BLaER1 treated with 17β-estradiol and CSF1 and Interleukin-3, amounts not matched to agents 10 nM and 100 nM (cell line): ENCODE measurements at regions not wholly inside any gene's neighbourhood (a gene's known extent, or its start where the extent isn't known, plus 50 kb on each side); places are given as distances from the start of the nearest gene placed in this dataset.

Source experiments
- H3K27ac ChIP-seq, 11 experiments: shearing (Covaris generic); formaldehyde crosslinking; 2 replicates each; pipeline ENCODE4 v1.8.1; 2022
- H3K27me3 ChIP-seq, 11 experiments: shearing (Covaris generic); formaldehyde crosslinking; 2 replicates each; pipeline ENCODE4 v1.8.1; 2022
- H3K36me3 ChIP-seq, 11 experiments: shearing (Covaris generic); formaldehyde crosslinking; 2 replicates each; pipeline ENCODE4 v1.8.1; 2022
- H3K4me1 ChIP-seq, 10 experiments: shearing (Covaris generic); formaldehyde crosslinking; 2 replicates each; pipeline ENCODE4 v1.8.1; 2022
- H3K4me2 ChIP-seq, 11 experiments: shearing (Covaris generic); formaldehyde crosslinking; 2 replicates each; pipeline ENCODE4 v1.8.1; 2022
- H3K4me3 ChIP-seq, 10 experiments: shearing (Covaris generic); formaldehyde crosslinking; 2 replicates each; pipeline ENCODE4 v1.8.1; 2022
- H3K9ac ChIP-seq, 11 experiments: shearing (Covaris generic); formaldehyde crosslinking; 2 replicates each; pipeline ENCODE4 v1.8.1; 2022
- H3K9me3 ChIP-seq, 11 experiments: shearing (Covaris generic); formaldehyde crosslinking; replicated peaks in 1 of 11; 2 replicates each; pipeline ENCODE4 v1.8.1; 2022
- H4K20me1 ChIP-seq, 11 experiments: shearing (Covaris generic); formaldehyde crosslinking; 2 replicates each; pipeline ENCODE4 v1.8.1; 2022
- Cebpa-rat ChIP-seq, 11 experiments: shearing (Covaris generic); IDR thresholded peaks; 2 replicates each; pipeline ENCODE4 v1.8.1; 2022

DNA sequence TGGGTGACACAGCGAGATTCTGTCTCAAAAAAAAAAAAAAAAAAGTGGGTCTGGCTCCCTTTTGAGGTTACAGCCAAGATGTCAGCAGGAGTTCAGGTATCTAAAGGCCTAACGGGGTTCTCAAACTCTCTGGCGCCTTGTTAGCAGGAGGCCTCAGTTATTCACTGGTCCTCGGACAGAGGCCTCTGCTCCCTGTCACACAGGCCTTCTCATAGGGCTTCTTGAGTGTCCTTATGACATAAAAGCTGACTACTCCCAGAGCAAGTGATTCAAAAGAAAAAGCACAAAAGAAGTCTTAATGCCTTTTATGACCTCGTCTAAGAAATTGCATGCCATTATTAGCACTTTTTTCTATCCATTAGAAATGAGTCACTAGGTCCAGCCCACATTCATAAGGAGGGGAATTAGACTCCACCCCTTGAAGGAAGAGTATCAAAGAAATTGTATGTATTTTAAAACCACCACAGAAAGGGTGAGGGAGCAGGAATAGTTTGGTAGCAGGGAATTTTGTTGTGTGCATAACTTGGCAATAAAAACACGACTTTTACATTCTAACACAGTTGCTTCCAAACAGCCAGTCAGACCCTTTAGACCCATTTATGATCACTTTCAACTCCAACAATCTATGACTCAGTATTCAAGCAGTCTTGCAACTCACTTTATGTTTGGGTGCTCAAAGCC, 90.3 kb downstream of the MEX3B start:
- H3K4me3 ChIP-seq, result no peak overlapping the region
- no peak overlapping the region for H3K27ac ChIP-seq
- H4K20me1 ChIP-seq, result no peaks in the 10 kb centered on the region
- H3K9me3 ChIP-seq, result no peaks in the 10 kb centered on the region
- H3K27me3 ChIP-seq, result no peaks in the 10 kb centered on the region
- no peaks in the 10 kb centered on the region for H3K4me1 ChIP-seq
- H3K36me3 ChIP-seq, result no peaks in the 10 kb centered on the region
- no peak overlapping the region for H3K4me2 ChIP-seq
- TF ChIP-seq Cebpa-rat (IDR thresholded peaks at IDR 0.05), result no peak
- no peak overlapping the region for H3K9ac ChIP-seq

DNA sequence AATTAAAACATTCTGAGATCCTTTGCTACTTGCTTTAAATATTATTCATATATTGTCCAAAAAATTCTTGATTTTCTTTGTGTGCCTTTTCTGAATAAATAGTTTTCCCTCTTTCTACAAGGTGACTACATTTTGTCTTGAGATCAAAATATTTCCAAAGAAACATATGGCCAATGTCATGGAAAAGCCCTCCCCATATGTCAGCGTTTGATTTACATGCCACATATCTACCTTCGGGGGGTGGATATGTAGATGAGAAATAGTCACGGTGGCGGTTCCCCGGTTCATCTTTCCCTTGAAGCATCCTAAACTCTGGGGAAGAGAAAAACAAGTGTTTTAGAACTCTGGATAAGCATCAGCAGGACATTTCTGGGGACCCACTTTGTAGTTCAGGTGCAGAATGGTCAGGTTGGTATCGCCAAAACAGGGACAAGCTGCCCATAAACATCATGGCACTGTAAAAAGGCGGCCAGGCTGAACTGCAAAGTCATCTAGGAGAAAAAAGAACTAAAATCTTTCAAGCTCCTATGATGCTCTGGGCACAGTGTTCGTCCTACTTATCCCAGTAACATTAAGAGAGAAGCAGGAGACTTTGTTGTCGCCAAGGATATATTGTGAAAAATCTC, 91.5 kb downstream of the MEX3B start:
- H3K4me3 ChIP-seq, result no peak overlapping the region

DNA sequence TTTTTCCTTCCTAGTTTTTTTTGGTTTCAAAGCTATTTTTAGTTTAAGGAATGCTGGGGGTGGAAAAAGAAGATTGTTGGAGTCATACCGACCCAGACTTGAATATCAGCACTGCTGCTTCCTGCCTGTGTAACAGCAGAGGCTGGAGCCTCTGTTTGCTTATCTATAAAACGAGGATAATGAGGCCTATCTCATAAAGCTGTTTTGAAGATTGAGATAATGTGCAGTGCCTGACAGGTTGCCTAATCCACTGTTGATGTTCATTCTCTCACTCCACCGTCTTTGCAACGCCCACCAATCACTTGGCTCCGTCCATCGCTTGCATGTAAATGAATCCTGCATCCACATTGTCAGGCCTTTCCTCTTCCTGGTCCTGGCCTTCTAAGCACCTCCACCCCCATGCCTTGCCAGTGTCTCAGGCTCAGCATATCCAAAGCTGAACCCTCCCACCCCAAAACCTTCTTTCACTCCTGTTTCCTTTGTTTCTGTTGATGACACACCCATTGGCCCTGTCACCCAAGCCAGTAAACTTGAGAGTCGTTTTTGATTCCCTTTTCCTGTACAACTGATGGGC, 94.9 kb downstream of the MEX3B start:
- no peak overlapping the region for H3K4me2 ChIP-seq
- H3K4me1 ChIP-seq, result peaks cover 0 to 12% (median 0%) of the 10 kb centered on the region in 10 experiments; a peak in 2 of 20 replicates
- no peak for TF ChIP-seq Cebpa-rat (IDR thresholded peaks at IDR 0.05)
- no peaks in the 10 kb centered on the region for H3K36me3 ChIP-seq
- no peaks in the 10 kb centered on the region for H3K27me3 ChIP-seq
- no peak overlapping the region for H3K4me3 ChIP-seq
- no peaks in the 10 kb centered on the region; a peak in 1 of 22 replicates for H3K9me3 ChIP-seq
- no peaks in the 10 kb centered on the region for H4K20me1 ChIP-seq
- H3K27ac ChIP-seq, result no peak overlapping the region
- H3K9ac ChIP-seq, result no peak overlapping the region

More for the DNA sequence above, 91.5 kb downstream of the MEX3B start:
- Histone ChIP-seq H3K4me1 (no peaks in the 10 kb centered on the region), H3K9me3 (no peaks in the 10 kb centered on the region), H3K27me3 (no peaks in the 10 kb centered on the region), H3K4me2 (no peak overlapping the region), H3K9ac (no peak overlapping the region), H3K27ac (no peak overlapping the region), H3K36me3 (no peaks in the 10 kb centered on the region), H4K20me1 (no peaks in the 10 kb centered on the region)
- no peak for TF ChIP-seq Cebpa-rat (IDR thresholded peaks at IDR 0.05)

DNA sequence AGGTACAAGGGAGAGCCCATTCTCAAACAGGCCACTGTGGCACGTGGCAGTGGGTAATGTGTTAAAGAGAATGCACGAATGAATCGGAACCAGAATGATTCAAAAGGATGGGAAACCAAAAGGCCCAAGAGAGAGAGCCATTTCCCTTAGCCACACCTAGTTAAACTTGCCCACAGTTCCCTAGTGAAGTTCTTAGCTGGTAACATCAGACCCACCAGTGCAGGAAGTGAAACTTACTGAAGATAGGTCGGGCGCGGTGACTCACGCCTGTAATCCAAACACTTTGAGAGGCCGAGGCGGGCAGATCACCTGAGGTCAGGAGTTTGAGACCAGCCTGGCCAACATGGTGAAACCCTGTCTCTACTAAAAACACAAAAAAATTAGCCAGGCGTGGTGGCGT, 97.1 kb downstream of the MEX3B start:
- H3K36me3 ChIP-seq, result no peaks in the 10 kb centered on the region
- no peak overlapping the region for H3K4me3 ChIP-seq
- H3K27me3 ChIP-seq, result no peaks in the 10 kb centered on the region
- H3K4me1 ChIP-seq, result peaks cover 0 to 12% (median 0%) of the 10 kb centered on the region in 10 experiments; a peak in 2 of 20 replicates
- no peak overlapping the region for H3K4me2 ChIP-seq
- no peak overlapping the region for H3K9ac ChIP-seq
- no peaks in the 10 kb centered on the region; a peak in 1 of 22 replicates for H3K9me3 ChIP-seq
- TF ChIP-seq Cebpa-rat (IDR thresholded peaks at IDR 0.05), result no peak
- H4K20me1 ChIP-seq, result no peaks in the 10 kb centered on the region
- no peak overlapping the region for H3K27ac ChIP-seq

DNA sequence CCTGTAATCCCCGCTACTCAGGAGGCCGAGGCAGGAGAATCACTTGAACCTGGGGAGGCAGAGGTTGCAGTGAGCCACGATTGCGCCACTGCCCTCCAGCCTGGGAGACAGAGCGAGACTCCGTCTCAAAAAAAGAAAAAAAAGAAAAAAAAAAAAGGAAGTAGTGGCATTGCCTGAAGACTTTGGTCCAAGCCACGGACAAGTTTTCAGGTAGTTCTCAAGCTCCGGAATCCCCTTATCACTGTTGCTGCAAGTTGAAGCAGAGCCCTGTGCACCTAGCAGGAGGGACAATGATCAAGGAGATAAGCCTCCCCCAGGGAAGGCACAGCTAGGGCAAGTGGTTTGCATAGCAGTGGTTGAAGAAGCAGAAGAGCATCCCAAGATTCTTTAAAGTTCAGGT, 97.6 kb downstream of the MEX3B start:
- no peak overlapping the region for H3K9ac ChIP-seq
- no peaks in the 10 kb centered on the region for H4K20me1 ChIP-seq
- no peaks in the 10 kb centered on the region for H3K36me3 ChIP-seq
- no peaks in the 10 kb centered on the region; a peak in 1 of 22 replicates for H3K9me3 ChIP-seq
- H3K4me1 ChIP-seq, result peaks cover 0 to 12% (median 0%) of the 10 kb centered on the region in 10 experiments; a peak in 2 of 20 replicates
- H3K4me2 ChIP-seq, result no peak overlapping the region
- TF ChIP-seq Cebpa-rat (IDR thresholded peaks at IDR 0.05), result no peak
- H3K4me3 ChIP-seq, result no peak overlapping the region
- no peak overlapping the region for H3K27ac ChIP-seq
- H3K27me3 ChIP-seq, result no peaks in the 10 kb centered on the region

DNA sequence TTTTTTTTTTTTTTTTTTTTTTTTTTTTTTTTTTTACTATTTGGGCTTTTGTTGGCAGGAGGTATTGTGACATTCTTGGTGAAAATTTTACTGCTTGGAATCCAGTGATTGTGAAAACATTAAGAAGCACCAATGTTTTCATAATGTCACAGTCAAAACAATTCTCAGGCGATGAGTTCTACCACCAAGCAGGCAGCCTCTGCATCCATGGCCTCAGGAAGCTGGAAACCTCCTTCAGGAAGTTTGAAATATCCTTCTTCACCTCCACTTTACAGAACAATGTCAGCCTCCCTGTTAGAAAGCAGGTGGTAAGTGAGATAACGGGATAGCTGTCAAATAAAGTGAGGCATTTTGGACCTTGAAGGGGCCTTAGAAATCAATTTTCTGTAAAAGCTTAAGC, 98.3 kb downstream of the MEX3B start:
- no peak overlapping the region for H3K4me2 ChIP-seq
- peaks cover 0 to 12% (median 0%) of the 10 kb centered on the region in 10 experiments; a peak in 2 of 20 replicates for H3K4me1 ChIP-seq
- no peak overlapping the region for H3K9ac ChIP-seq
- H3K9me3 ChIP-seq, result no peaks in the 10 kb centered on the region; a peak in 1 of 22 replicates
- no peak overlapping the region for H3K27ac ChIP-seq
- H3K27me3 ChIP-seq, result no peaks in the 10 kb centered on the region
- no peaks in the 10 kb centered on the region for H4K20me1 ChIP-seq
- TF ChIP-seq Cebpa-rat (IDR thresholded peaks at IDR 0.05), result no peak
- H3K4me3 ChIP-seq, result no peak overlapping the region
- no peaks in the 10 kb centered on the region for H3K36me3 ChIP-seq

DNA sequence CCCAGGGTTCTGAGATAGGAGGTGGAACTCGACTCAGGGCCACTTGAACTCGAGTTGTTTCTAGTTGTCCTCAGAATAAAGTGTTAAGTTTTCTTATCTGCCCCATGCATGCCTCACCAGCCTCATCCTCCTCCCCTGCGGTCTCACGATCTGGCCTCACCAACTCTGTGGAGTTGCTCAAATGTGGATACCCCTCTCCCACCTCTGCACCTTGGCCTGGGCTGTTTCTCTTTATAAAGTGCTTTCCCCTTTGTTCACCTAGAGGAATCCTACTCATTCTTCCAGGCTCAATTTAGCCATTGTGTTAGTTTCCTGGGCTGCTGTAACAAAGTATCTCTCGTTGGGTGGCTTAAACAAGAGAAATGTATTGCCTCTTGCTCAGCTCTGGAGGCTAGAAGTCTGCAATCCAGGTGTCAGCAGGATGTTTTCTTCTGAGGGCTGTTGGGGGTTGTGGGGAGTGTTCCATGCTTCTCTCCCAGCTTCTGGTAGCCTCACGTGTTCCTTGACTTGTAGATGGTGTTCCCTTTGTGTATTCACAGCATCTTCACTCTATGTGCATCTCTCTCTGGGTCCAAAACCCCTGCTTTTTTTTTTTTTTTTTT, 100.7 kb downstream of the MEX3B start:
- Histone ChIP-seq H3K27me3 (no peaks in the 10 kb centered on the region), H3K4me1 (peaks cover 0 to 12% (median 2%) of the 10 kb centered on the region in 10 experiments; a peak in 5 of 20 replicates), H3K4me3 (no peak overlapping the region), H4K20me1 (no peaks in the 10 kb centered on the region), H3K9me3 (no peaks in the 10 kb centered on the region; a peak in 1 of 22 replicates), H3K9ac (no peak overlapping the region), H3K27ac (no peak overlapping the region), H3K4me2 (no peak overlapping the region), H3K36me3 (no peaks in the 10 kb centered on the region)
- TF ChIP-seq Cebpa-rat (IDR thresholded peaks at IDR 0.05), result no peak

DNA sequence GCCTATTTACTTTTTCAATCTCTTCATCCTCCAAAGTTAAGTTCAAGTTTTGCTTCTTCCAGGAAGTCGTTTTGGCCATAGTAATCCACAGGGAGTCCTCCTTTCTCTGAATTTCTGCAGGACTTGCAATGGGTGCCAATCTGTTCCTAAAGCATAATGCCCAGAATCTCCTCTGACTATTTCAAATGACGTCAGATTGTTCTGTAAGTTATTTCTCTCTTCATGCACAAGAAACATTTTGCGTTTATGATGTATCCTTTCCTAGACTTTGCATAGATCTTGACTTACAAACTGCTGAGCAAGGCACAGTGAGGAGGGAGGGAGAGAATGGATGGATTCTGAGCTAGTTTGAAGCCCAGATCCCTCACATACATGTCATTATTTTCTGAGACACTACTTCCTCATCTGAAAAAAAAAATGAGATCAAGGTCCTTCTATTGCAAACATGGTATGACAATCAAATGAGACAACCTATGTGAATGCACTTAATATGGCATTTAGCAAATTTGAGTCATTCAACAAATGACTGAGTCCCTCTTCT, 103.1 kb downstream of the MEX3B start:
- peaks cover 0 to 7% (median 0%) of the 10 kb centered on the region in 10 experiments; a peak in 3 of 20 replicates for H3K4me1 ChIP-seq
- H4K20me1 ChIP-seq, result no peaks in the 10 kb centered on the region
- no peaks in the 10 kb centered on the region for H3K36me3 ChIP-seq
- H3K9me3 ChIP-seq, result no peaks in the 10 kb centered on the region; a peak in 1 of 22 replicates
- no peak for TF ChIP-seq Cebpa-rat (IDR thresholded peaks at IDR 0.05)
- no peak overlapping the region for H3K4me3 ChIP-seq
- no peak overlapping the region for H3K4me2 ChIP-seq
- H3K9ac ChIP-seq, result no peak overlapping the region
- H3K27me3 ChIP-seq, result no peaks in the 10 kb centered on the region
- no peak overlapping the region for H3K27ac ChIP-seq

DNA sequence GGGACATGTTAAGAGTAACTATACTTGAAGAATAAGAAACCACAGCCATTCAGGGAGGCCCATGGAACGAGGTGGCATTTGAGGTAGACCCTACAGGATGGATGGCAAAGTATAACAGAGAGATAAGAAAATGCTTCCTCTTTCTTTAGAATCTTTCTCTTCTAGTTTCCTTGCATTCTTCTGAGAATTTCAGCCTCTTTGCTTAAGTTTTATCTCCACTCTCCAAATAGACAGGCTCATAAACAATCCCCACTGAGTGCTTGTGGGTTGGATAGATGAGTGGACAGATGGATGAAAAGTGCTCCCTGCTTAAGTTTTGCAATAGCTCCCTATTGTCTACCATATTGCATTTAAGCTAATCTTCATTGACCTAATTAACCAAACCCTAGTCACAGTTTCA, 103.7 kb downstream of the MEX3B start:
- no peak overlapping the region for H3K9ac ChIP-seq
- no peaks in the 10 kb centered on the region; a peak in 1 of 22 replicates for H3K9me3 ChIP-seq
- no peaks in the 10 kb centered on the region for H3K36me3 ChIP-seq
- peaks cover 0 to 7% (median 0%) of the 10 kb centered on the region in 10 experiments; a peak in 3 of 20 replicates for H3K4me1 ChIP-seq
- H3K27ac ChIP-seq, result no peak overlapping the region
- H3K4me2 ChIP-seq, result no peak overlapping the region
- no peaks in the 10 kb centered on the region for H4K20me1 ChIP-seq
- no peaks in the 10 kb centered on the region for H3K27me3 ChIP-seq
- TF ChIP-seq Cebpa-rat (IDR thresholded peaks at IDR 0.05), result no peak
- H3K4me3 ChIP-seq, result no peak overlapping the region
